CD14-positive monocyte (primary cell): ENCODE measurements at regions not wholly inside any gene's neighbourhood (a gene's known extent, or its start where the extent isn't known, plus 50 kb on each side); places are given as distances from the start of the nearest gene placed in this dataset.

Source experiments
- DNase-seq, 3 donors: peaks; one replicate each; pipeline ENCODE4 v3.0.0-alpha.2; 2011 to 2022
- H2AFZ ChIP-seq: 2 replicates; pipeline ENCODE4 v1.6.0; 2012; ENCODE audit warnings: mild to moderate bottlenecking, low read depth, low read length, inconsistent platforms; ENCODE audit not compliant: insufficient read depth, poor library complexity, severe bottlenecking
- H3K27ac ChIP-seq, 2 donors: 1 replicate in 1 of 2; 2 replicates in 1 of 2; pipeline ENCODE4 v1.5.1; 2012 to 2013; ENCODE audit warnings: low read length in 2 of 2, control low read depth in 1 of 2, inconsistent platforms in 1 of 2, low read depth in 1 of 2, mild to moderate bottlenecking in 1 of 2
- H3K27me3 ChIP-seq, 2 donors: one replicate each; pipeline versions ENCODE4 v1.6.0 to v1.6.1; 2011 to 2013; ENCODE audit warnings: low read length in 2 of 2; ENCODE audit not compliant: control insufficient read depth in 2 of 2, insufficient read depth in 2 of 2
- H3K36me3 ChIP-seq, 2 donors: replicated peaks in 1 of 2; 1 replicate in 1 of 2; 2 replicates in 1 of 2; pipeline versions ENCODE4 v1.5.1 to v1.6.1; 2012 to 2013; ENCODE audit warnings: low read length in 2 of 2, control low read depth in 1 of 2, inconsistent platforms in 1 of 2, mild to moderate bottlenecking in 1 of 2; ENCODE audit not compliant: insufficient read depth in 2 of 2, control insufficient read depth in 1 of 2
- H3K4me1 ChIP-seq, 2 donors: 1 replicate in 1 of 2; 2 replicates in 1 of 2; pipeline versions ENCODE4 v1.5.1 to v1.6.1; 2012 to 2013; ENCODE audit warnings: low read length in 2 of 2, control low read depth in 1 of 2, inconsistent platforms in 1 of 2, mild to moderate bottlenecking in 1 of 2, moderate library complexity in 1 of 2; ENCODE audit not compliant: insufficient read depth in 2 of 2, control insufficient read depth in 1 of 2
- H3K4me2 ChIP-seq: replicated peaks from 2 replicates; pipeline ENCODE3; 2012; ENCODE audit warnings: low read length, moderate library complexity, mild to moderate bottlenecking; ENCODE audit not compliant: poor library complexity, severe bottlenecking; ENCODE audit errors: extremely low read depth
- H3K4me3 ChIP-seq, 3 experiments: fragments of 200-600 bp in 1 of 3; sonication (generic) in 1 of 3; replicated peaks in 1 of 3; 1 replicate in 2 of 3; 2 replicates in 1 of 3; pipeline ENCODE4 v1.5.1; 2011 to 2013; ENCODE audit warnings: low read length in 3 of 3, mild to moderate bottlenecking in 3 of 3, control low read depth in 2 of 3, low read depth in 2 of 3, inconsistent platforms in 1 of 3, moderate library complexity in 1 of 3
- H3K79me2 ChIP-seq: 2 replicates; pipeline ENCODE4 v1.6.0; 2012; ENCODE audit warnings: mild to moderate bottlenecking, control low read depth, inconsistent platforms, low read length, moderate library complexity; ENCODE audit not compliant: insufficient read depth
- H3K9ac ChIP-seq: 2 replicates; pipeline ENCODE4 v1.6.0; 2017; ENCODE audit warnings: low read length, mild to moderate bottlenecking; ENCODE audit not compliant: insufficient read depth, poor library complexity, severe bottlenecking
- H3K9me3 ChIP-seq, 2 donors: replicated peaks in 1 of 2; 1 replicate in 1 of 2; 2 replicates in 1 of 2; pipeline versions ENCODE4 v1.5.1 to v1.6.1; 2012 to 2013; ENCODE audit warnings: low read length in 2 of 2, control low read depth in 1 of 2; ENCODE audit not compliant: control insufficient read depth in 1 of 2, insufficient read depth in 1 of 2
- H4K20me1 ChIP-seq: 2 replicates; pipeline ENCODE4 v1.6.0; 2012; ENCODE audit warnings: mild to moderate bottlenecking, low read length, control low read depth, moderate library complexity; ENCODE audit not compliant: insufficient read depth
- H3K27ac Mint-ChIP-seq, 7 donors: one replicate each; pipeline ENCODE4 v1.8.0; 2020; ENCODE audit warnings: mild to moderate bottlenecking in 7 of 7, mixed read lengths in 7 of 7, moderate library complexity in 6 of 7, inconsistent platforms in 2 of 7
- H3K27me3 Mint-ChIP-seq, 3 donors: one replicate each; pipeline ENCODE4 v1.8.0; 2021 to 2022; ENCODE audit warnings: low read depth in 3 of 3, mild to moderate bottlenecking in 3 of 3, mixed read lengths in 3 of 3, moderate library complexity in 3 of 3, inconsistent platforms in 1 of 3
- H3K36me3 Mint-ChIP-seq, 2 donors: one replicate each; pipeline ENCODE4 v1.8.0; 2020; ENCODE audit warnings: mixed read lengths in 2 of 2, inconsistent platforms in 1 of 2, mild to moderate bottlenecking in 1 of 2
- H3K4me1 Mint-ChIP-seq: one replicate; pipeline ENCODE4 v1.8.0; 2020; ENCODE audit warnings: mild to moderate bottlenecking, mixed read lengths
- H3K4me3 Mint-ChIP-seq, 2 donors: one replicate each; pipeline ENCODE4 v1.8.0; 2020; ENCODE audit warnings: mild to moderate bottlenecking in 2 of 2, mixed read lengths in 2 of 2, moderate library complexity in 1 of 2
- H3K9me3 Mint-ChIP-seq, 7 donors: one replicate each; pipeline ENCODE4 v1.8.0; 2020 to 2022; ENCODE audit warnings: mixed read lengths in 7 of 7, mild to moderate bottlenecking in 6 of 7, moderate library complexity in 6 of 7, inconsistent platforms in 2 of 7
- WGBS: methylation state at CpG from one replicate; pipeline ENCODE4 v1.1.5; 2013; ENCODE audit warnings: missing lambda C conversion rate; ENCODE audit not compliant: insufficient coverage; 5-methylcytosine and 5-hydroxymethylcytosine counted together
- intact Hi-C, 2 donors: fragments of 100-400 bp; cut with micrococcal nuclease; formaldehyde crosslinking; loops; one replicate each; pipeline versions ENCODE4 v1.15.0 to v1.15.1; 2023
- TF ChIP-seq, protein P1 (sequence below): fragments of 200-600 bp; IDR thresholded peaks from one replicate; pipeline ENCODE4 v1.8.0; 2022; ENCODE audit warnings: antibody characterized with exemption, mild to moderate bottlenecking

DNA sequence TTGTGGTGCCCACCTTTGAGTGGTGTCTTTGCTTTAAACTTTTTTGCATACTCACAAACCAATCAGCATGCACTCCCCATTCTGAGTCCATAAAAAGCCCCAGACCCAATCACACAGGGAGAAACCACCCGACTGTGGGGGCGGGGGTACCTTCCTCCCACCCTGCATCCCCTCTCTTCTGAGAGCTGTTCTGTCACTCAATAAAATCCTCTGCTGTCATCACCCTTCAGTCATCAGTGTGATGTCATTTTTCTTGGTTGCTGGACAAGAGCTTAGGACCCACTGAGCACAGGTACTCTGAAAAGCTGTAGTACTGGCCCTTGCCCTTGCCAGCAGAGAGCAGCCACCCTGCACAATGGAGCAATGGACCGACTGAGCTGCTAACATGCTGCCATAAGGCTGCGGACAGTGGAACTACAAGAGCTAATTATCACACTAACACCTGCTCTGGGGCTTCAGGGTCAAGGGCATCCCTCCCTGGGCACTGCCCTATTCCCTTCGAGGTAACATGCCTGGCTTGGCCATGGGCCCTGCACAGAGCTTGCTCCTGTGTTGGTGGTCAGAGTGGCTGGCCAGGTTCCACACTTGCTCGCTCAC is 62.9 kb upstream of the PGRMC2 start:
- Histone ChIP-seq H3K4me1 (no peaks in the 10 kb centered on the region), H2AFZ (no peak overlapping the region), H3K27me3 (no peaks in the 10 kb centered on the region), H3K4me3 (no peak overlapping the region), H3K9ac (no peak overlapping the region), H3K27ac (no peak overlapping the region), H3K36me3 (no peaks in the 10 kb centered on the region), H4K20me1 (no peaks in the 10 kb centered on the region), H3K4me2 (no peak overlapping the region), H3K79me2 (no peaks in the 10 kb centered on the region), H3K9me3 (no peaks in the 10 kb centered on the region)
- Mint-ChIP-seq H3K4me1 (no peaks in the 10 kb centered on the region), H3K27me3 (peaks cover 0 to 3% (median 0%) of the 10 kb centered on the region in 3 donors), H3K4me3 (no peak overlapping the region), H3K27ac (no peak overlapping the region), H3K9me3 (peaks cover 0 to 5% (median 0%) of the 10 kb centered on the region in 7 donors), H3K36me3 (no peaks in the 10 kb centered on the region)
- DNase-seq = no peak
- intact Hi-C loops = no loop called here
- 94% methylated on average over 6 of the region's 6 CpGs for WGBS
- TF ChIP-seq, protein P1, sequence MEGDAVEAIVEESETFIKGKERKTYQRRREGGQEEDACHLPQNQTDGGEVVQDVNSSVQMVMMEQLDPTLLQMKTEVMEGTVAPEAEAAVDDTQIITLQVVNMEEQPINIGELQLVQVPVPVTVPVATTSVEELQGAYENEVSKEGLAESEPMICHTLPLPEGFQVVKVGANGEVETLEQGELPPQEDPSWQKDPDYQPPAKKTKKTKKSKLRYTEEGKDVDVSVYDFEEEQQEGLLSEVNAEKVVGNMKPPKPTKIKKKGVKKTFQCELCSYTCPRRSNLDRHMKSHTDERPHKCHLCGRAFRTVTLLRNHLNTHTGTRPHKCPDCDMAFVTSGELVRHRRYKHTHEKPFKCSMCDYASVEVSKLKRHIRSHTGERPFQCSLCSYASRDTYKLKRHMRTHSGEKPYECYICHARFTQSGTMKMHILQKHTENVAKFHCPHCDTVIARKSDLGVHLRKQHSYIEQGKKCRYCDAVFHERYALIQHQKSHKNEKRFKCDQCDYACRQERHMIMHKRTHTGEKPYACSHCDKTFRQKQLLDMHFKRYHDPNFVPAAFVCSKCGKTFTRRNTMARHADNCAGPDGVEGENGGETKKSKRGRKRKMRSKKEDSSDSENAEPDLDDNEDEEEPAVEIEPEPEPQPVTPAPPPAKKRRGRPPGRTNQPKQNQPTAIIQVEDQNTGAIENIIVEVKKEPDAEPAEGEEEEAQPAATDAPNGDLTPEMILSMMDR = no peak

GRCh38 chr4:128349921-128350320 is 62.3 kb upstream of the PGRMC2 start:
- intact Hi-C loops = no loop called here
- Histone ChIP-seq H3K9me3 (no peaks in the 10 kb centered on the region), H3K4me1 (no peaks in the 10 kb centered on the region), H2AFZ (no peak overlapping the region), H3K79me2 (no peaks in the 10 kb centered on the region), H3K4me3 (no peak overlapping the region), H3K9ac (no peak overlapping the region), H3K36me3 (no peaks in the 10 kb centered on the region), H3K27ac (no peak overlapping the region), H4K20me1 (no peaks in the 10 kb centered on the region), H3K4me2 (no peak overlapping the region), H3K27me3 (no peaks in the 10 kb centered on the region)
- WGBS = 96% methylated on average over 3 of the region's 4 CpGs
- no peak for DNase-seq
- H3K27me3 Mint-ChIP-seq = peaks cover 0 to 3% (median 0%) of the 10 kb centered on the region in 3 donors
- H3K4me3 Mint-ChIP-seq = no peak overlapping the region
- H3K9me3 Mint-ChIP-seq = peaks cover 0 to 5% (median 0%) of the 10 kb centered on the region in 7 donors
- H3K27ac Mint-ChIP-seq = no peak overlapping the region
- H3K4me1 Mint-ChIP-seq = no peaks in the 10 kb centered on the region
- TF ChIP-seq, protein P1 = no peak
- H3K36me3 Mint-ChIP-seq = no peaks in the 10 kb centered on the region
